ENCODE measurements at regions not wholly inside any gene's neighbourhood (a gene's known extent, or its start where the extent isn't known, plus 50 kb on each side); places are given as distances from the start of the nearest gene placed in this dataset.

DNA sequence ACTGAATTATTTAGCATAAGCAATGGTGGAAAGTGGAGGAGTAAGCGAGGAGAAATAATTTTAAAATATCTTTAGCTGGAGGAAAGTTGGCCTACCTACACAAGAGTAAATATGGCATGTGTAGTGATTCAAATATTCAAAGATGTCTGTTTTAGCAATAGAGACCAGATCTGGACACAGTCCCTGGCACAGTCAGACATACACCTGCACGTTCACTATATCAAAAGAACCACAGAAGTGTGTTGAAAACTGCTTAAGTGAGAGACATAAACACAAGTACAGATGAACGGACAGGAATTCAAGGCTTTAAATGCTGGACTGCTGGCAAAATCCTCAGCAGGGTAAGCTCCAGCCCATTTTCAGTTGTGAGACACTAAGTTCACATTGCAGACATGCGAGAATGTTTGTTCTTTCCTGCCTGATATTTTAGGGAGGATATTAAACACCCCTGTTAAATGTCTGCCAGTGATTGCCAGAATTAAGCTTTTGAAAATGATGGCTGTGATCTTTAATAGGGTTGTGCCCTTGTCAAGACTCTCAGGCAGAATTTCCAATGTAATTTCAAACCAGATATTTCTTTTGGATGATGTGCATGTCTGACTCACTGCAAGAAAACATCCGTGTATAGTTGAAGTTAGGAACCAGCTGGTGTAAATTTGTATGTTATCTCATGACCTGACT is 810.6 kb downstream of the TLE4 start:
- H3K36me3 Mint-ChIP-seq: no peaks in the 10 kb centered on the region
- no peak for ATAC-seq
- no peaks in the 10 kb centered on the region for H3K27me3 Mint-ChIP-seq
- no peak for DNase-seq
- no peaks in the 10 kb centered on the region for H3K4me1 Mint-ChIP-seq
- POLR2A ChIA-PET: no interaction called here
- no peak overlapping the region for H3K27ac Mint-ChIP-seq
- peaks cover 0 to 3% (median 0%) of the 10 kb centered on the region in 9 donors for H3K9me3 Mint-ChIP-seq
- H3K4me3 Mint-ChIP-seq: no peak overlapping the region

DNA sequence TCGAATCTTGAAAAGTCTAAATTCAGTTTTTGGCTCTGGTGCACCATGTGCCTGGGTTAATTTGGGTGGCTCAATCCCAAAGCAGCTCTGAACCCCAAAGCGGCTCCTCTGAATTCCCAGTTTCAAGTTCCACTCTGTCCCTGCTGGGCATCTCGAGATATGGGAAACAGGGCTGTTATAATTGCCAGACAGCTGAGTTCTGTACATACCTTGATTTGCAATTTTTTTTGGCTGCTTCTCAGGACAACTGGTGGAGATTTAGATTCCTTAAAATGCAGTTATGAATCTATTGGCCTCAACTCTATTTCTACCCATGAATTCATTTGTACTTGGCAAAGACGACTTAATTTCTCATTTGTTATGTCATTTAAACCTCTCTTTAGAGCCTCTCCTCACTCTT is 808.5 kb downstream of the TLE4 start:
- no peak overlapping the region for H3K4me3 Mint-ChIP-seq
- DNase-seq: no peak
- H3K36me3 Mint-ChIP-seq: no peaks in the 10 kb centered on the region
- no peaks in the 10 kb centered on the region for H3K27me3 Mint-ChIP-seq
- POLR2A ChIA-PET: no interaction called here
- no peak for ATAC-seq
- peaks cover 0 to 3% (median 0%) of the 10 kb centered on the region in 9 donors for H3K9me3 Mint-ChIP-seq
- no peaks in the 10 kb centered on the region for H3K4me1 Mint-ChIP-seq
- H3K27ac Mint-ChIP-seq: no peak overlapping the region

DNA sequence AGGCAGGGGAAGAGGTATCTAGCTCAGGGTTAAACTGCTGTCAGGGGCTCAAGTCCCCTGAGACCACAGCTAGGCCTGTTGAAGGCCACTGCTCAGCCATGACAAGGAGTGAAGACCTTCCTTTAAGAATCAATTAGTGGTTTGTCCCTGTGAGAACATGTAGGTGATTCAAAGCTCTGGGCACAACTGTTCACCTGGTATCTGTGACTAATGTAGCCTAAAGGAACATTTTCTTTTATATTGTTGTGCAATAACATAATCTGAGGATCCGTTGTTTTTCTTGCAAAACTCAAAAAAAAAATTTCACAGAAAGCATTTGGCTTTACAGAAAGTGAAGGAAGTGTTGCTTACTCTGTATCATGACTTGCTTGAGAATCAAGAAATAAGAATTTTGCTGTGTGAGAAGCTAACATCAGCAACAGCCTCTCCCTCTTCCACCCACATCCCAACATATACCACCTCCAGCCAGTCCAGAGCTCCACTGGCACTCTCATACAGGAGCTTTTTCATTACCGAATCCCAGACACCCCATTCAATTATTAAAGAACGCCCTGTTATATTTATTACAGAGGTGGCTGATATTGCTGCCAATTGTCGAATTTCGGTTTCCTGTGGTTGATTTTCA is 807.0 kb downstream of the TLE4 start:
- POLR2A ChIA-PET: no interaction called here
- Mint-ChIP-seq H3K27me3 (no peaks in the 10 kb centered on the region), H3K27ac (no peak overlapping the region), H3K4me1 (no peaks in the 10 kb centered on the region), H3K36me3 (no peaks in the 10 kb centered on the region), H3K9me3 (peaks cover 0 to 4% (median 0%) of the 10 kb centered on the region in 9 donors), H3K4me3 (no peak overlapping the region)
- DNase-seq: no peak
- ATAC-seq: no peak

DNA sequence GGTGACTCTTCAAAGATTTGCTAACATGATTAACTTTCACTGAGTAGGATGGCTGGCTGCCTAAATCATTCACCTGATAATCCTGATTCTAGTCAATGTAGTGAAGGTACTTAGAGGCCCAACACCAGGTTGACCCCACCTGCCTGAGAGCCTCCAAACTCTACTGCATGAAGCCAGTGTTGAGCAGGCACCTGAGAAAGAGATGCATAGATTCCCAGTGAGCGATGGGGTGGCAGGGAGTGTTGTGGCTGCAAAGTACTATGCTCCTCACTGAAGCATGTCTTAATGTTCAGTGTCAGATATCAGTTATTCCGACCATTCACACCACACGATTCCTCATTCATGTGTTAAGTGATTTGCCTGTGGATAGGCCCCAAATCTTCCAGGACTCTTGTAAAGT is 804.4 kb downstream of the TLE4 start:
- Mint-ChIP-seq H3K4me3 (no peak overlapping the region), H3K27ac (no peak overlapping the region), H3K36me3 (no peaks in the 10 kb centered on the region), H3K9me3 (peaks cover 0 to 10% (median 0%) of the 10 kb centered on the region in 9 donors), H3K4me1 (no peaks in the 10 kb centered on the region), H3K27me3 (peaks cover 0 to 4% (median 2%) of the 10 kb centered on the region in 5 donors)
- DNase-seq (no peak), ATAC-seq (no peak)
- POLR2A ChIA-PET: no interaction called here

DNA sequence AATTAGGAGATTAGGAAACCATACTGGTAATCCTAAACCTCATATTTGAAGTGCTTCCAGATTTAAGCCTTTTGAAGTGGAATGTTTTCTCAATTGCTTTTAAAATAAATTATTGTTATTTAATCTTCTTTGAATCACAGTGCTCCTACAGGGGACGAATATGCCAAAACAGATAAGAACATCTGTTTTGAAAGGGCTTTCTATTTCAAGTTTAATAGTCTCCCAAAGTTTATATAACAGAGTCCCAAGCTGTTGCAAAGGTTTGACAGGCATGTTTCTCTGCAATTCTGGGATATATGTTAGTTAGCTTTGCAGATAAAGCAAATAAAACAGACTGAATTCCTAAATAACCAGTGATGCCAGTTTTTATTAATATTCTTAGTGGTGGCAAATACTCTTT is 803.7 kb downstream of the TLE4 start:
- H3K27me3 Mint-ChIP-seq: peaks cover 0 to 4% (median 2%) of the 10 kb centered on the region in 5 donors
- H3K27ac Mint-ChIP-seq: no peak overlapping the region
- no peaks in the 10 kb centered on the region for H3K36me3 Mint-ChIP-seq
- DNase-seq (no peak), ATAC-seq (no peak)
- H3K4me3 Mint-ChIP-seq: no peak overlapping the region
- POLR2A ChIA-PET: no interaction called here
- H3K9me3 Mint-ChIP-seq: peaks cover 0 to 11% (median 0%) of the 10 kb centered on the region in 9 donors
- H3K4me1 Mint-ChIP-seq: no peaks in the 10 kb centered on the region

DNA sequence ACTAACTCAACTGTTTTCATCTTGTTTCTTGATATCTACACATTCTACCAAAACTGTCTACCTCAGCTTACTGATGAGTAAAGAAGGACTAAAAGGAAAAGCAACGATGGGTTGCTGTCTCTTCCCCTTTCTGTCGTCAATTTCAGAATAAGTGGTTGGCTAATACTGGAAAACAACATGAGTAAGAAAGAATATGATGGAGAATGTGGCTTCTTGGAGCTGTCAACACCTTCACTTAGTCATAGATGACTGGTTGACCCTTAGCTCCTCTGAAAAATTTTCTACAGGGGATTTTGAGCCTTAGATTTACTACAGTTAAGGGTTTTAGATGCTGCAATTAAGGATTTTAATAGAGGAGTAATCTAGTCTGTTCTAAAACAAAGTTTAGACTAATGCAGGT is 797.9 kb downstream of the TLE4 start:
- no peak overlapping the region for H3K4me3 Mint-ChIP-seq
- peaks cover 0 to 14% (median 3%) of the 10 kb centered on the region in 9 donors for H3K9me3 Mint-ChIP-seq
- no peaks in the 10 kb centered on the region for H3K36me3 Mint-ChIP-seq
- DNase-seq: no peak
- H3K27me3 Mint-ChIP-seq: peaks cover 0 to 4% (median 2%) of the 10 kb centered on the region in 5 donors
- ATAC-seq: no peak
- no peak overlapping the region for H3K27ac Mint-ChIP-seq
- no peaks in the 10 kb centered on the region for H3K4me1 Mint-ChIP-seq
- POLR2A ChIA-PET: no interaction called here

DNA sequence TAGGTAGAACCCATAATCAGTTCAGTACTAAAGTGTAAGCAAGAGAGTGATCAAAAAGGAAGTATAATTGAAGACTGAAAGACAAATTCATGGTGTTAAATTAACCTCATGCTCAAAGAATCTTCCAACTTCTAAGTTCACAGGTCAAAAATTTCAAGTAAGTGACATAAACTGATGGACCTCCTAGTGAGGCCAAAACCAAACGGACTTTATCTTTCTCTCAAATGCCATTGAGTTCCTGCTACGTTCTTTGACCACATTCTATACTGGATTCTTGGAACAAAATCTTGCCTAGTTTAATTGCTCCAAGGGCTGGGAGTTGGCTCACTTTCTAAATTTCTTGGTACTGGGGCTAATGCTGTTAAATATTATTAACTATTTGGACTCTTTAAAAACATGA is 794.9 kb downstream of the TLE4 start:
- Mint-ChIP-seq H3K27me3 (peaks cover 0 to 4% (median 0%) of the 10 kb centered on the region in 5 donors), H3K9me3 (peaks cover 0 to 18% (median 5%) of the 10 kb centered on the region in 9 donors), H3K4me1 (no peaks in the 10 kb centered on the region), H3K36me3 (no peaks in the 10 kb centered on the region), H3K27ac (no peak overlapping the region), H3K4me3 (no peak overlapping the region)
- POLR2A ChIA-PET: no interaction called here
- DNase-seq: no peak
- no peak for ATAC-seq

DNA sequence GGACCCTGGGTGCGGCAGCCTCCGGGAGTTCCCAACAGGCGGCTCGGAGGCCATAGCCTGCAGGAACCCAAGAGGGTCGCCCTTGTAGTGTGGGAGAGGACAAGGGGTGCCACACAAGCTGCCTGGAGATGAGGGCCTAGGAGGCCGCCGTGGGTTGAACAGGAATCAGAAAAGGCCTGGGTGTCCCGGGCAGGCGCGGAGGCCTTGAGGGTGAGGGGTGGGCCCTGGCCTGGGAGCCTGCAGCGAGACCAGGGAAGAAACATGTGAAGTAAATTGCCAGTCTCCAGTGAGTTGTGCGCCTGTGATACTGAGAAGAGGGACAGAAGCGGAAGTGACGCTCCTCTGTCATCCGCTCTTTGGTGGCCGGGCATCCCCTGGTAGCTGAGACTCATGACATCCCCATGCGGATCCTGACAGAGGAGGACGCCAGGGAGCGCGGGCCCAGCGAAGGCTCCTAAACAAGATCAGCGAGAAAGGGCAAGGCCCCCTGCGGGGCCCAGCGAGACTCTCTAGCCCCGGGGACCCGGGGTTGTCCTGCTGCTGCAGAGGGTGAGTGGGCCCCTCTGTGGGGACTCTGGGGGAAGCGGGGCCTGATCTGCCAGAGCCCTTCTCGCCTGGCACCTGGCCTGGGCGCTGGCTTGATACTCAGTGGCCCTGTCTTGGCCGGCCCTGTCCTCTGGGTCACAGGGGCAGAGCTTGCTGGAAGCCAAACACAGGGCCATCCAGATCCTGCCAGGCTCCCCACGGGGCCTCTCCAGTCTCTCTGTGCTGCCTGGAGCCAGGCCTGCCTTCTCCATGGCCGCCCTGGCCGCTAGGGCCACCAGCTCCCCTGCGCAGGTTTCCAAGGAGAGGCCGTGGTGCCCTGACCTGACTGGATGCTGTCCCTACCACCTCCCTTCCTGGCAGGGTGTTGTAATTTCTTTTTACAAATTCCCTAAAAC is 788.4 kb downstream of the TLE4 start:
- H3K4me3 Mint-ChIP-seq: no peak overlapping the region
- no peaks in the 10 kb centered on the region for H3K36me3 Mint-ChIP-seq
- H3K27me3 Mint-ChIP-seq: peaks cover 0 to 15% (median 2%) of the 10 kb centered on the region in 5 donors
- peaks cover 0 to 14% (median 3%) of the 10 kb centered on the region in 9 donors for H3K9me3 Mint-ChIP-seq
- no peak overlapping the region for H3K27ac Mint-ChIP-seq
- peaks cover 0 to 3% (median 0%) of the 10 kb centered on the region in 4 donors for H3K4me1 Mint-ChIP-seq
- POLR2A ChIA-PET: no interaction called here
- DNase-seq: no peak
- ATAC-seq: no peak

DNA sequence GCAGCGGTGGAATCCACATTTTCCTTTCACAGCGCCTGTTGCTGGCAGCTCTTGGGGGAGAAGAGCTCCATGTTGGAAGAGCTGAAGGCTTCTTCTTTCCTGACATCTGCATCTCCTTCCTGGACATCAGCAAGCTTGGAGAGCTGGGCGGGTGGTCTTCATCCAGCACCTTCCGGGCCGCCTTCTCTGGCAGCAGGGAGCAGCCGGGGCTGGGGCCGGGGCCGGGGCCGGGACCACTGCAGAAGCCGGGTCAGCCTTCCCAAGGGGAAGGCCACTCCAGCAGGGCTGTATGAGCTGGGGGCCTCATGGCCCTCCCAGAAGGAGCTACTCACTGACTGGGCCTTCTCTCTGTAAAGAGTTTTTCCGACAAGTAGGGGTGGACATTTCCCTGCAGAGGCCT is 787.5 kb downstream of the TLE4 start:
- POLR2A ChIA-PET: no interaction called here
- no peak overlapping the region for H3K27ac Mint-ChIP-seq

DNA sequence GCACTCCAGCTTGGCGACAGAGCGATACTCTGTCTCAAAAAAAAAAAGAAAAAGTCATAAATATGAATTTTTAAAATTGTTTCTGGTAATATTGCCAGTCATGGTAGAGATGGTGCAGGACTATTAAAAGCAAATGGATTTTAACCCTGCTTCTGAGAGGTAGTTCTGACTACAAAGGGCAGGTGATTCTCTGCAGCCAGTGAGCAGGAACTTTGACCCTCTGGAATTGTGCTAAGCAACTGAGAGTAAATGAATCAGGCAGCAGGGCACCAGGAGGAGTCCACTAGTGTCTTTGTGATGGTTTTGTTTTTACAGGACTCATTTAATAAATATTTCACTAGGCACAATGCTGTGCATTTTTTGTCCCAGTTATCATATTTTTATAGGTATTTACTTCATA is 781.2 kb downstream of the TLE4 start:
- H3K9me3 Mint-ChIP-seq: peaks cover 0 to 13% (median 0%) of the 10 kb centered on the region in 9 donors
- no peak for ATAC-seq
- H3K27me3 Mint-ChIP-seq: peaks cover 0 to 15% (median 2%) of the 10 kb centered on the region in 5 donors
- no peaks in the 10 kb centered on the region for H3K4me1 Mint-ChIP-seq
- H3K36me3 Mint-ChIP-seq: no peaks in the 10 kb centered on the region
- DNase-seq: no peak
- no peak overlapping the region for H3K27ac Mint-ChIP-seq
- POLR2A ChIA-PET: no interaction called here
- no peak overlapping the region for H3K4me3 Mint-ChIP-seq

More for the DNA sequence above, 787.5 kb downstream of the TLE4 start:
- Mint-ChIP-seq H3K27me3 (peaks cover 0 to 19% (median 2%) of the 10 kb centered on the region in 5 donors), H3K9me3 (peaks cover 0 to 16% (median 3%) of the 10 kb centered on the region in 9 donors), H3K36me3 (no peaks in the 10 kb centered on the region), H3K4me3 (no peak overlapping the region), H3K4me1 (peaks cover 0 to 3% (median 0%) of the 10 kb centered on the region in 4 donors)
- DNase-seq: no peak
- ATAC-seq: no peak

DNA sequence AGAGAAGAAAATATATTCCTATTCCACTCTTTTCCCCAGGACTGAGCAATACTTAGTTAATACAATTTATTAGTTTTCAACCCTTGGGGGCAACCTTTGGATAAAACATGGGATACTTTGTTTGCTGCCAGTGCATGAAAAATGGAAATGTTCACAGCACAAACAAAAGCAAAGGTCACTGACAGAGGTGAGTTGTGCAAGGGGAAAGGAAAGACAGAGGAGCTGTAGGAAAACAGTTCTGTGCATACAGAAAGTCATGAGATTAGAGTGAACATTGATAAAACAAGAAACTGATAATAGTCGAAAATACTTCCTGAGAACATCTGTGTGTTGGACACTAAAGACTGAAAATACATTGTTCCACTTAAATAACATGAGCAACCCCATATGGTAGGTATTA is 779.8 kb downstream of the TLE4 start:
- no peak for DNase-seq
- Mint-ChIP-seq H3K27me3 (peaks cover 0 to 9% (median 0%) of the 10 kb centered on the region in 5 donors), H3K36me3 (no peaks in the 10 kb centered on the region), H3K9me3 (peaks cover 0 to 13% (median 0%) of the 10 kb centered on the region in 9 donors), H3K4me1 (no peaks in the 10 kb centered on the region), H3K4me3 (no peak overlapping the region), H3K27ac (no peak overlapping the region)
- no peak for ATAC-seq
- POLR2A ChIA-PET: no interaction called here

DNA sequence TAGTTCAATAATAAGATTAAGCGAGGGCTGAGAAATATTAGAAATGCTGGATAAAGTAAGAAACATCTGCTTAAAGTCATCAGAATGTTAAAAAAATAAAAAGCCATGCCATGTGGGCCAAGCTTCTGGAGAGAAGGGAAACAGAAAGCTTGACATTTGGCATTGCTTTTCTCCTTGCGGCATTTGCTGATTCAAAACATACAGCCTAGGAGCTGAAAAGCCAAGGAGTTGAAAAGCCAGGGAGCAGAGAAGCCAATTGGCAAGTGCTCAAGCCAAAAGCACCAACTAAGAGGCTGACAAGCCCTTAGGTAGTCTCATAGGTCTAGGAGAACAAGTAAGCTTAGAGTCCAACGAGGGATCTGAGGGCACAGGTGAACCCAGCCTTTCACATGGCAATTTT is 754.3 kb downstream of the TLE4 start:
- POLR2A ChIA-PET: no interaction called here
- H3K27ac Mint-ChIP-seq: no peak overlapping the region
- ATAC-seq: no peak

DNA sequence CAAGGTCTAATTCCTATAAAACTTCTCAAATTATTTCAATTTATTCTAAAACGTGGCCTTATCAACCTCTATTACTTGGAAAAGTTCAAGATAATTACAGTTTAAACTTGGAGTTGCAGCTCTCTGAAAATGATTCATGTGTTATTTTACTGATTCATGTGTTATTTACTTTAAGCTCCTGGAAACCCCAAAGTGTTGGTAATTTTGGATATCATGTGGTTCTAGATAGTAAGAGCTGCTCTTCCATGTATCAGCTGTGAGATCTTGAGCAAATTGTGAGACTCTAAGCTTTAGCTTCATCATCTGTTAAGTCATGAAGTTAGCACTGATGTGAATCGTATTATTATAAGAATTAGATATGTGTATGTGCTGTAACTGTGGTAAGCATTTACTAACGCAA is 749.2 kb downstream of the TLE4 start:
- ATAC-seq (no peak), DNase-seq (no peak)
- Mint-ChIP-seq H3K36me3 (no peaks in the 10 kb centered on the region), H3K4me1 (no peaks in the 10 kb centered on the region), H3K27ac (no peak overlapping the region), H3K27me3 (no peaks in the 10 kb centered on the region), H3K9me3 (peaks cover 0 to 4% (median 0%) of the 10 kb centered on the region in 9 donors), H3K4me3 (no peak overlapping the region)
- POLR2A ChIA-PET: no interaction called here

More for the DNA sequence above, 754.3 kb downstream of the TLE4 start:
- Mint-ChIP-seq H3K9me3 (peaks cover 0 to 16% (median 4%) of the 10 kb centered on the region in 9 donors), H3K4me1 (no peaks in the 10 kb centered on the region), H3K4me3 (no peak overlapping the region), H3K27me3 (no peaks in the 10 kb centered on the region), H3K36me3 (no peaks in the 10 kb centered on the region)
- DNase-seq: no peak

All from naive thymus-derived CD8-positive, alpha-beta T cell (primary cell).